Hypothalamus (tissue), 51 donors: ENCODE measurements at regions not wholly inside any gene's neighbourhood (a gene's known extent, or its start where the extent isn't known, plus 50 kb on each side); places are given as distances from the start of the nearest gene placed in this dataset.

Experiments used
- DNase-seq, 51 donors: peaks; one replicate each; lab custom pipeline; 2025; lab: John Stamatoyannopoulos, UW

DNA sequence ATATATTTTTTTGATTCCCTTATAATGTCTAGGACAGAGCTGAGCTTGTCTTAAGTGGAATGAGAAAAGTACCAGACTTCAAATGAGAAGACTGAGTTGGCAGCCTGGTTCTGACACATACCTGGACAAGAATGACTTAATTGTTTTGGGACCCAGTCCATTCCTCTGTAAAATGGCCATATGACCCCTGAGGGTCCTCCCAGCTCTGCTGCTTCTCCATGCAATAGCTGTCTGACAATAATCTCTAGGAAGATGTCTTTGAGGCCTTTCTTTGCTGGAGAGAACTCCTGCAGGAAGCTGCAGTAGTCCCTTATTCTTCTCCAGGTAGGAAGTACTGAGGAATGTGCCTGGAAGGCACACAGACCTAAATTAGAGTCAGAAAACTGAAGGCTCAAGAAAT lies 55.9 kb upstream of the SLIT3 start:
- no peak for DNase-seq

DNA sequence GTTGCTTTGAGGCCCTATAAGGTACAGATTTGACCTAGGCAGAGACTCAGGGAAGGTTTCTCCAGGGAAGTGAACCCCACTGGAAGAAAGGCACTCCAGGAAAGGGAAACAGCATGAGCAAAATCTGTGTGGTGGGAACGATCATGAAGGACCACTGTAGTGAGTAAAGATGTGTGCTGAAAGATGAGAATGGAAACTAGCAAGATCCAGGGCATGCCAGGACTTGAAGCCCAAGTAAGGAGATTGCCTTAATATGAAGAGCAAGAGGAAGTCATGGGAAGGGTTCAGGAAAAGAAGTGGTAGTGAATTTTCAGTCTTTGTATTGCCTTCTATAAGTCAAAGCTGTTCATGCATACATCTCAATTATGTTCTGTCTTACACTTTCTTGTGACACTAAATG lies 55.2 kb upstream of the SLIT3 start:
- no peak for DNase-seq

DNA sequence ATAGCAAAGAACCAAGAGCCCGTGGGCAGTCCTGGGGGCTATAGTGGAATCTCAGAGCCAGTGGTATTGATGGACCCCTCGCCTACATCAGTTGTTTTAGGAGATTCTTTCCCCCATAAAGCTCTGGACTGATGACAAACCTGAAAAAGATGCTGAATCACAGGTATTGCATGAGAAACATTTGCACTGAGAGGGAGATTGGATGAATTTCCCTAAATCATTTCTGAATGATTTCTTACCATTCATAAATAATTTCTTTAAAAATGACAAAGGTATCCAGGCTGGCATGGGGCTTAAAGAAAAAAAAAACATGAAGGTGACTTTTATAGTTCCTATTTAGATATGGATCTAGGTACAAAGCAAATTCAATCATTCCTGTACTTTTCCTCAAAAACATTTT lies 54.0 kb upstream of the SLIT3 start:
- DNase-seq = no peak

DNA sequence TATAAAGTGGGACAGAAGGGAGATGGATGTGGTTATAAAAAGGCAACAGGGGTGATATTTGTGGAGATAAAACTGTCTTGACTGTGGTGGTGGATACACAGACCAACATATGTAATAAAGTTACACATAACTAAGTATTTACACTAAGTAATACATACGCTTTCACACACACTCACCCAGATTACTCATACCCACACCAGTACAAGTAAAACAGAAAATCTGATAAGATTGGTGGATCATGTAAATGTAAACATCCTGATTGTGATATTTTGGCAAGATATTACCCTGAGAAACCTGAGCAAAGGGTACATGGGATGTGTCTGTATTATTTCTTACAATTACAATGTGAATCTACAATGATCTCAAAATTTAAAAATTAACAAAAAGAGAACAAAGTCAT lies 53.3 kb upstream of the SLIT3 start:
- no peak for DNase-seq

DNA sequence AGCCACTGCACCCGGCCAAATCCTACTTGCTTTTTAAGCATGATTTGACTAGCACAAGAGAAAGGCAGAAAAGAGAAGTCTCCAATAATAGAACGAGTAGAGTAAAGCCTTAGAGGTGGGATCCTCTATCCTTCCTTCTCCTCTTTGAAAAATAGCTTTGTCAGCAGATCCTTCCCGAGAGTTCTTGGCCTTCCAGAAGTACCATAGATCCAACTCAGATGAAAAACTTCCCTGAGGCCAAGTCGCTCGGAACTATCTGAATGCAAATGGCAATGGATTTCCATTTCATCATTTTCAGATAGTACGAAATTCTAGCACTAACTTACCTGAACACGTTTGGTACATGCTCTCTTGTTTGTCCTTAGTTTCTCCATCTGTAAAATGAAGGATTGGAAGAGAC lies 52.0 kb upstream of the SLIT3 start:
- no peak for DNase-seq

DNA sequence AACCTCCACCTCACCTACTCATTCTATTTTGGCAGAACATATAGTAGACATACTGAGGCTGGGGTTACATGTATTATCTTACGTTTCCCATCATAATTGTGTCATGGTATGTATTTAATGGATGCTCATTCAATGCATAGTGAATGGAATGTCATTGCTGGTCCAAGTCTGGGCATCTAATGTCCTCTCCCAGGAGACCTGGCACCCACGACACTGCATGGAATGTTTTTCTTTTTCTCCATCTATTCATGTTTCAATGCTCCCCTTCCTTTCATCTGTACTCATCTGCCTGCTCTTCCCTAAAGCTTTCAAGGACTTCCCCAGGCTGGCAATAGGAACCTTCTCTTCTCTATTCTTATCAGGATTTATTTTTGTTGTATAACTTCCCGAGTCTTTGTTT lies 50.8 kb upstream of the SLIT3 start:
- no peak for DNase-seq

DNA sequence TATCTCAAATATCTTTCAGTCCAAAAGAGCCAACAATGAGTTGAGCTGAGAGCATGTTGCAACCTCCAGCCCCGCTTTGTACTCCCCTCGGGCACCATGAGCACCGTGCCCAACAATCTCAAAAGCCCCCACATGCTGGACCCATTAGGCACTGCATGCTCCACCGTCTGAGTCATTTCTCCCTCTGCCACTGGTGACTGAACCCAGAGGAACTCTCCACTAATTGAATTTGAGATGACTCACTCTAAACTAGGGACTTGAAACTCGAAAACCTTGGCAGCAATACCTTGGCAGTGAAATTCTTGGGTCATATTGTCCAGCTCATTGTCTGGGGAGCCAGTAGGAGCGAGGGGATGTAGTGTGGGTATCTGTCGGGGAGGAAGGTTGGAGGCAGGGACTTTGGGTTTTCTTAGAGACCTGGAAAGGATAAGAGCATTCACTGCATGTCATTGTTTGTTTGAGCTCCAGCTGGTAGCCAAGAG lies 49.9 kb upstream of the SLIT3 start:
- DNase-seq = peak in 3 of 51 donors; percentile 2 to 58 (median 6)
